GM06990 (cell line): ENCODE measurements at regions not wholly inside any gene's neighbourhood (a gene's known extent, or its start where the extent isn't known, plus 50 kb on each side); places are given as distances from the start of the nearest gene placed in this dataset.

Experiments used
- DNase-seq: peaks from one replicate; pipeline ENCODE4 v3.0.0-alpha.2; 2011; ENCODE audit not compliant: insufficient read length; ENCODE audit errors: extremely low read depth
- H3K27me3 ChIP-seq: replicated peaks from 2 replicates; pipeline ENCODE4 v1.6.0; 2011; ENCODE audit warnings: low read length; ENCODE audit not compliant: control insufficient read depth, insufficient read depth
- H3K36me3 ChIP-seq: 2 replicates; pipeline ENCODE4 v1.5.1; 2011; ENCODE audit warnings: low read length; ENCODE audit not compliant: control insufficient read depth, insufficient read depth
- H3K4me3 ChIP-seq: replicated peaks from 2 replicates; pipeline ENCODE4 v1.5.1; 2011; ENCODE audit warnings: low read depth, mild to moderate bottlenecking, control low read depth, low read length
- TF ChIP-seq, protein P1 (sequence below): IDR thresholded peaks from 2 replicates; pipeline ENCODE4 v1.5.1; 2011; ENCODE audit warnings: low read length, control low read depth, mild to moderate bottlenecking, inconsistent platforms; ENCODE audit not compliant: insufficient read depth, poor library complexity, severe bottlenecking

GRCh38 chr2:6381326-6381725 lies 484.4 kb downstream of the CMPK2 start:
- TF ChIP-seq, protein P1, sequence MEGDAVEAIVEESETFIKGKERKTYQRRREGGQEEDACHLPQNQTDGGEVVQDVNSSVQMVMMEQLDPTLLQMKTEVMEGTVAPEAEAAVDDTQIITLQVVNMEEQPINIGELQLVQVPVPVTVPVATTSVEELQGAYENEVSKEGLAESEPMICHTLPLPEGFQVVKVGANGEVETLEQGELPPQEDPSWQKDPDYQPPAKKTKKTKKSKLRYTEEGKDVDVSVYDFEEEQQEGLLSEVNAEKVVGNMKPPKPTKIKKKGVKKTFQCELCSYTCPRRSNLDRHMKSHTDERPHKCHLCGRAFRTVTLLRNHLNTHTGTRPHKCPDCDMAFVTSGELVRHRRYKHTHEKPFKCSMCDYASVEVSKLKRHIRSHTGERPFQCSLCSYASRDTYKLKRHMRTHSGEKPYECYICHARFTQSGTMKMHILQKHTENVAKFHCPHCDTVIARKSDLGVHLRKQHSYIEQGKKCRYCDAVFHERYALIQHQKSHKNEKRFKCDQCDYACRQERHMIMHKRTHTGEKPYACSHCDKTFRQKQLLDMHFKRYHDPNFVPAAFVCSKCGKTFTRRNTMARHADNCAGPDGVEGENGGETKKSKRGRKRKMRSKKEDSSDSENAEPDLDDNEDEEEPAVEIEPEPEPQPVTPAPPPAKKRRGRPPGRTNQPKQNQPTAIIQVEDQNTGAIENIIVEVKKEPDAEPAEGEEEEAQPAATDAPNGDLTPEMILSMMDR = no peak
- Histone ChIP-seq H3K36me3 (no peaks in the 10 kb centered on the region), H3K27me3 (no peaks in the 10 kb centered on the region), H3K4me3 (no peak overlapping the region)
- no peak for DNase-seq

- Histone ChIP-seq H3K4me3 (no peak overlapping the region), H3K27me3 (no peaks in the 10 kb centered on the region), H3K36me3 (no peaks in the 10 kb centered on the region)
- DNase-seq = no peak
- TF ChIP-seq, protein P1 = no peak
Observed at GRCh38 chr2:6384341-6384740, 481.4 kb downstream of the CMPK2 start.

DNA sequence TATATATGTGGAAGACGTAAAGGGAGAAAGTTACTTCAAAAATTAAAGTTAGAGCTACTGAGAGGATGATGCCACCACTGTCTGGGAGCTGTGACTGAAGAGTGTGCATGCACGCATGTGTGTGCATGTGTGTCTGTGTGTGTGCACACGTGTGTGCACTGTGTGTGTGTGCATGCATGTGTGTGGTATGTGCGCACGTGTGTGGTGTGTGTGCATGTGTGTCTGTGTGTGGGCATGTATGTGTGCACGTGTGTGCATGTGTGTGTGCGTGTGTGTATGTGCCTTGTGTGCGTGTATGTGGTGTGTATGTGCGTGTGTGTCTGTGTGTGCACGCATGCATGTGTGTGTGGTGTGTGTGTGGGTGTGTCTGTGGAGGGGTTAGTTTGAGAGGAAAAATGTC lies 473.4 kb downstream of the CMPK2 start:
- no peaks in the 10 kb centered on the region for H3K36me3 ChIP-seq
- no peak overlapping the region for H3K4me3 ChIP-seq
- no peak for DNase-seq

DNA sequence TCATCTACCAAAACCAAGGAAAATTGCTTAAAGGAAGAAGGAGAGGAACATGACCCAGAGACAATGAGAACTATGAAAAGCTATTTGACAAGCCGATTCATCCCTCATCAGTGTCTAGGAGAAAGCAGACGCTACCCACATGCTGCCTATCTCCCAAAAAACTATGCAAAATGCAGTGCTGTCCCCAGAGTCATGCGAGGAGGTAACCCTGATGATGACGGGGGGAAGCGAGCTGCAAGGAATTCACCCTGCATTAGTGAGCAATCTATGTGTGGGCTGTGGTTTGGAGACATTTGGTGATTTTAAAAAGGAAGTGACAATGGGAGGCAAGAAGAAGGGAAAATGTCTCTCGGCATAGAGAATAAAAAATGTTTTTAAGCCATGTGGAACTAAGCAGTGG lies 472.7 kb downstream of the CMPK2 start:
- Histone ChIP-seq H3K4me3 (no peak overlapping the region), H3K27me3 (no peaks in the 10 kb centered on the region), H3K36me3 (no peaks in the 10 kb centered on the region)
- TF ChIP-seq, protein P1 = no peak
- no peak for DNase-seq

More for the DNA sequence above, 473.4 kb downstream of the CMPK2 start:
- no peaks in the 10 kb centered on the region for H3K27me3 ChIP-seq
- TF ChIP-seq, protein P1 = no peak

- no peak for DNase-seq
- H3K36me3 ChIP-seq = no peaks in the 10 kb centered on the region
- TF ChIP-seq, protein P1 = no peak
- H3K4me3 ChIP-seq = no peak overlapping the region
- H3K27me3 ChIP-seq = no peaks in the 10 kb centered on the region
Observed at GRCh38 chr2:6393819-6394218, 471.9 kb downstream of the CMPK2 start.

GRCh38 chr2:6394276-6394675 lies 471.4 kb downstream of the CMPK2 start:
- DNase-seq = no peak
- TF ChIP-seq, protein P1 = no peak
- Histone ChIP-seq H3K36me3 (no peaks in the 10 kb centered on the region), H3K27me3 (no peaks in the 10 kb centered on the region), H3K4me3 (no peak overlapping the region)
